ENCODE measurements at regions not wholly inside any gene's neighbourhood (a gene's known extent, or its start where the extent isn't known, plus 50 kb on each side); places are given as distances from the start of the nearest gene placed in this dataset.

GRCh38 chr13:22505489-22505888, 675.3 kb upstream of the SGCG start:
- no peak for DNase-seq (ENCODE audit: low spot score)

GRCh38 chr13:22506096-22506691, 674.6 kb upstream of the SGCG start:
- no peak for DNase-seq (ENCODE audit: low spot score)

GRCh38 chr13:22517544-22517943, 663.2 kb upstream of the SGCG start:
- DNase-seq (ENCODE audit: low spot score): no peak

GRCh38 chr13:22536851-22537250, 643.9 kb upstream of the SGCG start:
- no peak for DNase-seq (ENCODE audit: low spot score)

- DNase-seq (ENCODE audit: low spot score): no peak
Measured at GRCh38 chr13:22538400-22538799, 642.4 kb upstream of the SGCG start.

- DNase-seq (ENCODE audit: low spot score): no peak
Measured at GRCh38 chr13:22549126-22549525, 631.7 kb upstream of the SGCG start.

- DNase-seq (ENCODE audit: low spot score): no peak
Measured at GRCh38 chr13:22561581-22561980, 619.2 kb upstream of the SGCG start.

GRCh38 chr13:22562116-22562515, 618.7 kb upstream of the SGCG start:
- no peak for DNase-seq (ENCODE audit: low spot score)

- no peak for DNase-seq (ENCODE audit: low spot score)
Measured at GRCh38 chr13:22563272-22563671, 617.5 kb upstream of the SGCG start.

- DNase-seq (ENCODE audit: low spot score): no peak
Measured at GRCh38 chr13:22569811-22570210, 611.0 kb upstream of the SGCG start.

- DNase-seq (ENCODE audit: low spot score): no peak
Measured at GRCh38 chr13:22589880-22590279, 590.9 kb upstream of the SGCG start.

GRCh38 chr13:22592515-22592914, 588.3 kb upstream of the SGCG start:
- DNase-seq (ENCODE audit: low spot score): no peak

- DNase-seq (ENCODE audit: low spot score): no peak
Measured at GRCh38 chr13:22594041-22594440, 586.7 kb upstream of the SGCG start.

GRCh38 chr13:22596171-22596863, 584.5 kb upstream of the SGCG start:
- DNase-seq (ENCODE audit: low spot score): no peak

GRCh38 chr13:22599156-22599555, 581.6 kb upstream of the SGCG start:
- no peak for DNase-seq (ENCODE audit: low spot score)

- DNase-seq (ENCODE audit: low spot score): no peak
Measured at GRCh38 chr13:22618002-22618401, 562.8 kb upstream of the SGCG start.

- no peak for DNase-seq (ENCODE audit: low spot score)
Measured at GRCh38 chr13:22625691-22626090, 555.1 kb upstream of the SGCG start.

GRCh38 chr13:22629374-22629773, 551.4 kb upstream of the SGCG start:
- no peak for DNase-seq (ENCODE audit: low spot score)

GRCh38 chr13:22642088-22642487, 538.7 kb upstream of the SGCG start:
- DNase-seq (ENCODE audit: low spot score): no peak

- no peak for DNase-seq (ENCODE audit: low spot score)
Measured at GRCh38 chr13:22644941-22645340, 535.8 kb upstream of the SGCG start.

GRCh38 chr13:22647156-22647850, 533.5 kb upstream of the SGCG start:
- DNase-seq (ENCODE audit: low spot score): no peak

- DNase-seq (ENCODE audit: low spot score): peak; percentile 51
Measured at GRCh38 chr13:22648320-22648801, 532.4 kb upstream of the SGCG start.

GRCh38 chr13:22652796-22653195, 528.0 kb upstream of the SGCG start:
- no peak for DNase-seq (ENCODE audit: low spot score)

Measured in ecto neural progenitor cell (in vitro differentiated cells).